GM12873 (cell line): ENCODE measurements at regions not wholly inside any gene's neighbourhood (a gene's known extent, or its start where the extent isn't known, plus 50 kb on each side); places are given as distances from the start of the nearest gene placed in this dataset.

Experiments used
- CTCF ChIP-seq: IDR thresholded peaks from 2 replicates; pipeline ENCODE4 v1.5.1; 2012; ENCODE audit warnings: low read depth, mild to moderate bottlenecking, moderate library complexity, low read length, control low read depth; ENCODE audit not compliant: insufficient read depth; ENCODE audit errors: missing control alignments

GRCh38 chr1:103469801-103470200, 55.7 kb upstream of the RNPC3 start:
- no peak for TF ChIP-seq CTCF

GRCh38 chr1:103467100-103467499, 58.4 kb upstream of the RNPC3 start:
- no peak for TF ChIP-seq CTCF

- TF ChIP-seq CTCF: peak; percentile 47
Measured at GRCh38 chr1:103461161-103462105, 64.1 kb upstream of the RNPC3 start.

GRCh38 chr1:103460511-103460910, 65.0 kb upstream of the RNPC3 start:
- no peak for TF ChIP-seq CTCF

GRCh38 chr1:103459346-103459745, 66.2 kb upstream of the RNPC3 start:
- TF ChIP-seq CTCF: no peak

- no peak for TF ChIP-seq CTCF
Measured at GRCh38 chr1:103457886-103458455, 67.5 kb upstream of the RNPC3 start.

- TF ChIP-seq CTCF: no peak
Measured at GRCh38 chr1:103448560-103448959, 76.9 kb upstream of the RNPC3 start.
